GM18951 (cell line): ENCODE measurements at regions not wholly inside any gene's neighbourhood (a gene's known extent, or its start where the extent isn't known, plus 50 kb on each side); places are given as distances from the start of the nearest gene placed in this dataset.
"Not testable (repeated sequence)": the region's sequence is repeated elsewhere in the genome, so short reads cannot be mapped to it uniquely, and the experiment has no call there.

Source experiments
- POLR2A ChIP-seq: IDR thresholded peaks from 4 replicates; pipeline ENCODE4 v1.6.1; 2011; ENCODE audit warnings: mild to moderate bottlenecking; ENCODE audit not compliant: insufficient read length, insufficient read depth; ENCODE audit errors: extremely low read depth
- in situ Hi-C: fragments of 300-500 bp; cut with MboI; formaldehyde crosslinking; loops from one replicate; pipeline ENCODE4 v1.12.0; 2022; ENCODE audit warnings: low sequenced_read_pairs, mixed read lengths, inconsistent platforms; ENCODE audit not compliant: unreplicated experiment

DNA sequence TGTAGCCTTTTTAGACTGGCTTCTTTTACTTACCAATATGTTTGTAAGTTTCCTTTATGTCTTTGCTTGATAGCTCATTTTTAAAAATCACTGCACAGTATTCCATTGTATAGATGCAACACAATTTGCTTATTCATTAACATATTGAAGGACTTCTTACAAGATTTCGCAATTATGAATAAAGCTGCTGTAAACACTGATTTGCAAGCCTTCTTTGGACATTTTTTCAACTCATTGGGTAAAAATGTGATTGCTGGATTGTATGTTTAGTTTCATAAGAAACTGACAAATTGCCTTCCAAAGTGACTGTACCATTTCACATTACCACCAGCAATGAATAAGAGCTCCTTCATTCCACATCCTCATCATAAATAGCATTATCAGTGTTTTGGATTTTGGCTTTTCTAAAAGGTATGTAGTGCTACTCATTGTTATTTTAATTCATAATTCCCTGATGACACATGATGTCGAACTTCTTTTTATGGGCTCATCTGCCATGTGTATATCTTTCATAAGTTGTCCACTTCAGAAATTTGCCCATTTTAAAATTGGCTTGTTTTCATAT is 80.7 kb downstream of the TFAP2B start:
- TF ChIP-seq POLR2A: no peak
- in situ Hi-C loops: no loop called here

DNA sequence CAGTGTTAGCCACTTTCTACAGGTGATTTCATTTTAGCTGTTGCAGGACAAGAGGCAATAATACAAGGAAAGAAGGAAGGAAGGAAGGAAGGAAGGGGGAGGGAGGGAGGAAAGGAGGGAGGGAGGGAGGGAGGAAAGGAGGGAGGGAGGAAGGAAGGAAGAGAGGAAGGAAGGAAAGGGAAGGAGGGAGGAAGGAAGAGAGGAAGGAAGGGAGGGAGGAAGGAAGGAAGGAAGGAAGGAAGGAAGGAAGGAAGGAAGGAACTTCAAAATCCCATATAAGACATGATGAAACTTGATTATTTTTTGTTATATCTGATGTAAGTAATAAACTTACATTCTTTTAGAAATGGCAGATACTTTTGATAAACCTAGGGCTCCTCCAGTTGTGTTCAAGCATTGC is 83.6 kb downstream of the TFAP2B start:
- in situ Hi-C loops: no loop called here

DNA sequence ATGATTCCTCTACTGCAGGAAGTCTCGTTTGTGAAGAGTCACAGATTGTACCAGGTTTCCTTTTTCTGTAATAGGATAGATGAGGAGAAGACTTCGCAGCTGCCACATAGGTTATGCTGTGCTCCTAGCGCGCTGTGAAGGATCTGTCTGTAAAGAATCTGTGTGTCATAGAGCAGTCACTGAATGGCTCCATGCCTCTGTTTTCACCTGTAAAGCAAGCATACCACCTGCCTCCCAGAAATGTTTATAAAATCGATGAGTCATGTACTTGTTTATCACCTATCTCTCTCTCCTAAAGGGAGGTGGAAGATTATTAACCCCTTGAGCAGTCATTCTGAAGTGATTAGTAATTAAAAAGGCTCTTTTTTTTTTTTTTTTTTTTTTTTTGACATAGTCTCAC is 86.6 kb downstream of the TFAP2B start:
- in situ Hi-C loops: no loop called here
- TF ChIP-seq POLR2A: no peak

More for the DNA sequence above, 83.6 kb downstream of the TFAP2B start:
- no peak for TF ChIP-seq POLR2A

GRCh38 chr6:50907565-50907964 is 88.9 kb downstream of the TFAP2B start:
- in situ Hi-C loops: no loop called here
- TF ChIP-seq POLR2A: no peak

DNA sequence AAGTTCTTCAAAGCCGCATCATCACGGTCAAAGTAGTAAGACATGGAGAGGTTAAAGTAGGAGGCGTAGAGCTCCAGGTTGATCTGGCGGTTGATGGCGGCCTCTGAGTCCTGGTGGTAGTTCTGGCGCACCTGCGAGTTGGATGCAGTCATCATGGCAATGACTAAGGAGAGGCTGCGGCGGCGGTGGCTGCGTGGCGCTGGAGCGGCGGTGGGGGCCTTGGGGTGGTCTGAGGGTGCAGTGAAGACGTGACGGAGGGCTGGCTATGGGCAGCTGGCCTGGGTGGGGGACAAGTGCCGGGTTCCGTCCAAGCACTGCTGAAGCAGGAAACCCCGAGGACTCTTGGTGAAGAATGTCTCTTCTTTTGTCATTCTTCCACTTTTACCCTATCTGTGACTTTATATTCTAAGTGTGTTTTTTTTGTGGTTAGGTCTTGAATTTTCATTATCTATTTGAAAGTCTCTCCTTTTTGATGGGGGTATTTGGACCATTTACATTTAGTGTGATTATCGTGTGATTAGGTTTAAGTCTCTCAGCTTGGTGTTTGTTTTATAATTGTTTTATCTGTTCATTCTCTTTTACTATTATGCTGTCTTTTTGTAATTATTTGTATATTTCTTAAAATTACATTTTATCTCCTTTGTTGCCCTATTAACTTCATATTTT is 94.6 kb downstream of the TFAP2B start:
- in situ Hi-C loops: no loop called here
- no peak for TF ChIP-seq POLR2A

DNA sequence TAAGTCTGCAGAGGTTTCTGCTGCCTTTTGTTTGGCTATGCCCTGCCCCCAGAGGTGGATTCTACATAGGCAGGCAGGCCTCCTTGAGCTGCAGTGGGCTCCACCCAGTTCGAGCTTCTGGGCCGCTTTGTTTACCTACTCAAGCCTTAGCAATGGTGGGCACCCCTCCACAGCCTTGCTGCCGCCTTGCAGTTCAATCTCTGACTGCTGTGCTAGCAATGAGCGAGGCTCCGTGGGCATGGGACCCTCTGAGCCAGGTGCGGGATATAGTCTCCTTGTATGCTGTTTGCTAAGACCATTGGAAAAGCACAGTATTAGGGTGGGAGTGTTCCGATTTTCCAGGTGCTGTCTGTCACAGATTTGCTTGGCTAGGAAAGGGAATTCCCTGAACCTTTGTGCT is 102.7 kb downstream of the TFAP2B start:
- in situ Hi-C loops: not testable (repeated sequence)

DNA sequence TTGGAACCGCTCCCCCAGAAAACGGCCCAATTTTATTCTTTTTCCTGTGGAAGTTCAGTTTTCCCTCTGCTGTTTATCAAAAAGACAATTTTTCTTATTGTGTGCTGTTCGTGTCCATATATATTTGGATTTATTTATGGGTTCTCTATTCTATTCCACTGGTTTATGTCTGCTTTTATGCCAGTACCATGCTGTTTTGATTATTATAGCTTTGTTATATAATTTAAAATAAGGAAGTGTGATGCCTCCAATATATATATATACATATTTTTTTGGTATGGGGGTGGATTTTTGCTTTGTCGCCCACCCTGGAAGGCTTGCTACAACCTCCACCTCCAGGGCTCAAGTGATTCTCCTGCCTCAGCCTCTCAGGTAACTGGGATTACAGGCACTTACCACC is 103.3 kb downstream of the TFAP2B start:
- in situ Hi-C loops: no loop called here
- no peak for TF ChIP-seq POLR2A

DNA sequence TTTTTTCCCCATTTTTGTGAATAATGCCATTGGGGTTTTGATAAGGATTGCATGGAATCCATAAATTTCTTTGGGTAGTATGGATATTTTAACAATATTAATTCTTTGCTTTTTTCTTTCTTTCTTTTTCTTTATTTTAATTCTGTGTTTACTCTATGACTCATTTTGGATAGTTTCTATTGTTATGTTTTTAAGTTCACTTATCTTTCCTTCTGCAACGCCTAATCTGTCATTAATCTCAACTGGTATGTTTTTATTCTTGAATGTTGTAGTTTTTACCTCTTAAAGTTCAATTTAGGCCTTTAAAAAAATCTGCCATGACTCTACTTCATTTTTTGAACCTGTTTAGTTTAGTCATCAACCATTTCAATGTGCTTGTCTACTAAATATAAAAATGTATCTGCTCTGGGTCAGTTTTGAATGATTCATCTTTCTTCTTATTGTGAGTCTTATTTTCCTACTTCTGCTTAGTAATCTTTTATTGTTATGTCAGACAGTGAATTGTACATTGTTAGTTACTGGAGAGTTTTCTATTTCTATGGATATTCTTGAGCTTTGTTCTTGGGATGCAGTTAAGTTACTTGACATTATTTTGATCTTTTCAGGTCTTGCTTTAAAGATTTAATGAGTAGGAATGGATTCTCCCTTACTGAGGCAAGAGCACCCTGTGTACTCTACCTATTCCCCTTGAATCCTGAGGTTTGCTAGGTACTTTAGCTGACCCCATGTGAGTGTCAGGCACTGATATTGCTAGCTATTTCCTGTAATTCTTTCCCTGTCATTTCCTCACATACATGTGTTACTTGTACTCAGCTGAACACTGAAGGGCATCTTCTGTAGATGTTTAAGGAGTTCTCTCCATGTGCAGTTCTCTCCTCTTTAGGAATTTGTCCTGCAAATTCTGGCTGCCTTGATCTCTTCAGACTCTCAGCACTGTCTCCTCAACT is 104.2 kb downstream of the TFAP2B start:
- in situ Hi-C loops: no loop called here
- no peak for TF ChIP-seq POLR2A

- TF ChIP-seq POLR2A: no peak
Measured at GRCh38 chr6:50924758-50925157, 106.1 kb downstream of the TFAP2B start.

GRCh38 chr6:50925548-50925947 is 106.9 kb downstream of the TFAP2B start:
- in situ Hi-C loops: no loop called here
- TF ChIP-seq POLR2A: no peak

More at GRCh38 chr6:50924758-50925157, 106.1 kb downstream of the TFAP2B start:
- in situ Hi-C loops: no loop called here

DNA sequence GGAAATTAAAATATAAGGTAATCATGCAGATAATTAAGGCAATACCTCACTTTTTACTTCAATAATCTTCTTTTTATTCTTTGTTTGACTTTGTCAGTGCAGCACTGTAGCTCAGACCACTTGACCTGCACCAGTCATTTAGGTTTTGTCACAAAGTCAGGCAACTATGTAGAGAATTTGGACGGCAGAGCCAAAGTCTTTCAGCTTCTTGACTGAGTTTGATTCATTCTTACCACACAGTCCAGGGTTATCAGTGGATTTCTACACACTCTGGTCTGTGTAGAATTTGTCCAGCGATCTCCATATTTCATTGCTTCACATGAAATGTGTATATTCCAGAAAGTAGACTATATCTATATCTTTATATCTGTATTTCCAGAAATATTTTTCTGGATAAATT is 107.3 kb downstream of the TFAP2B start:
- TF ChIP-seq POLR2A: no peak
- in situ Hi-C loops: no loop called here

GRCh38 chr6:50927800-50928199 is 109.1 kb downstream of the TFAP2B start:
- no peak for TF ChIP-seq POLR2A
- in situ Hi-C loops: no loop called here

DNA sequence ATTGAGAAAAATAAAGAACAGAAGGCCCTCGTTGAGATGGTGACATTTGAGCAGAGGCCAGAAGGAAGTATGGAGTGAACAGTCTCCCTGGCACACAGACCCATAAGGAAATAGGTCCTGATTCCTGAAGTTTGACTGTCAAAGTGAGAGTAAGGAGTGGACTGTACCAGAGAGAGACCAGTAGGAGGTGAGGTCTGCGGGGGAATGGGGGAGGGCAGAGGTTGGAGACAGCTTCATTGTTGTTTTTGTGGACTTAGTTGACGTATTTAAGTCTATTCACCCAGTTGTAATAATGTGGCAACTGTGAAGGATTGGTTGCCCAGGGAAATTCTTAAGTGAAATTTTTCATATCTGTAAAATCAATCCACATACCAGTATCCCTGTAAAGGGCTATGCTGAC is 110.7 kb downstream of the TFAP2B start:
- TF ChIP-seq POLR2A: no peak
- in situ Hi-C loops: no loop called here

DNA sequence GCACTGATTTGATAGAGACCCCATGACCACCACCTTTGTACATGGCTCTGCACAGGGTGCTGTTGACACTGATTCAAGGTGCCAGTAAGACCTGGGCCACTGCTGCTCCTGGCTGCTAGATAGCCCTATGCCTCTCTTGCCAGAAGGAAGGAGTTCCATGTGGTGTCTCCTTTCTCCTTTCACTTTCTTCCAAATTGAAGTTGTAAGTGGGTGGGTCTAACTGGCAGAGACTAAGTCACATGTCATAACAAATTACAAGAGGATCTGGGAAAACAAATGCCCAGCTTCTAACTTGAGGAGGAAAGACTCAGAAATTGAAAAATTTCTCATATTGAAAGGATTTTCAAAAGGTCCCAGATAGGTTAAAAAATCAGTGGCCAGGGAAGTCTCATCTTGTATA is 116.8 kb downstream of the TFAP2B start:
- no peak for TF ChIP-seq POLR2A
- in situ Hi-C loops: no loop called here
